ENCODE measurements at regions not wholly inside any gene's neighbourhood (a gene's known extent, or its start where the extent isn't known, plus 50 kb on each side); places are given as distances from the start of the nearest gene placed in this dataset.

- Histone ChIP-seq H3K9me3 (ENCODE audit: low read depth, low read length) (no peaks in the 10 kb centered on the region), H3K27ac (no peak overlapping the region), H3K4me3 (no peak overlapping the region), H3K9ac (ENCODE audit: insufficient read length) (no peak overlapping the region), H3K36me3 (ENCODE audit: insufficient read depth, low read length) (peaks cover 18% of the 10 kb centered on the region; the same call in 1 of the 2 replicates)
- TF ChIP-seq POLR2AphosphoS5 (IDR thresholded peaks at IDR 0.05; ENCODE audit: borderline replicate concordance, low read depth, low read length) (no peak), FOXP2 (optimal IDR thresholded peaks at IDR 0.05; ENCODE audit: control extremely low read depth, extremely low read length, insufficient read depth) (no peak), EZH2 (IDR thresholded peaks at IDR 0.05) (no peak)
- DNase-seq (ENCODE audit: low read depth, low spot score): no peak
These were observed 81.4 kb upstream of the GRK3 start for GRCh38 chr22:25482868-25483639.

DNA sequence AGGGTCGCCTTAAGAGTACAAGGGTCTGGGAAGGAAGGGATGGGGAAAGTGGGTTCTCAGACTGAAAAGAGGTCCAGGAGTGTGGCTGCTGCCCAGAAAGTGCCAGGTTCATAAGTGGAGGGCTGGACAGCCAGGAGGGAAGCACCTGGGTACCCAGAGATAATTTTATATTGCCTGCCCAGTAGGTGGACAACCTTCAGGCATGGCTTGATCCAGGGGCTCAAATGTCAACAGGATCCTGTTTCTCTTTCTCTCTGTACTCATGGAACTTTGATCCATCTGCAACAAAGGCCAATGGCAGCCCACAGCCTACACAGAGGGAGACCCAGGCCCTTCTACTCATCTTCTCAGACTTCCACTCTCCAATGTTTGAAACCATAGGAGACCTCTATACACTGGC is 80.5 kb upstream of the GRK3 start:
- Histone ChIP-seq H3K9me3 (ENCODE audit: low read depth, low read length) (no peaks in the 10 kb centered on the region), H3K9ac (ENCODE audit: insufficient read length) (no peak overlapping the region), H3K27ac (no peak overlapping the region), H3K4me3 (no peak overlapping the region), H3K36me3 (ENCODE audit: insufficient read depth, low read length) (peaks cover 18% of the 10 kb centered on the region; the same call in 1 of the 2 replicates)
- no peak for DNase-seq (ENCODE audit: low read depth, low spot score)
- TF ChIP-seq FOXP2 (optimal IDR thresholded peaks at IDR 0.05; ENCODE audit: control extremely low read depth, extremely low read length, insufficient read depth) (no peak), POLR2AphosphoS5 (IDR thresholded peaks at IDR 0.05; ENCODE audit: borderline replicate concordance, low read depth, low read length) (no peak), EZH2 (IDR thresholded peaks at IDR 0.05) (no peak)

GRCh38 chr22:25484521-25485315 is 79.8 kb upstream of the GRK3 start:
- Histone ChIP-seq H3K9ac (ENCODE audit: insufficient read length) (no peak overlapping the region), H3K27ac (no peak overlapping the region), H3K4me3 (no peak overlapping the region), H3K36me3 (ENCODE audit: insufficient read depth, low read length) (peaks cover 18% of the 10 kb centered on the region; the same call in 1 of the 2 replicates), H3K9me3 (ENCODE audit: low read depth, low read length) (no peaks in the 10 kb centered on the region)
- TF ChIP-seq EZH2 (IDR thresholded peaks at IDR 0.05) (no peak), POLR2AphosphoS5 (IDR thresholded peaks at IDR 0.05; ENCODE audit: borderline replicate concordance, low read depth, low read length) (no peak), FOXP2 (optimal IDR thresholded peaks at IDR 0.05; ENCODE audit: control extremely low read depth, extremely low read length, insufficient read depth) (no peak)
- no peak for DNase-seq (ENCODE audit: low read depth, low spot score)

- Histone ChIP-seq H3K4me3 (no peak overlapping the region), H3K9me3 (ENCODE audit: low read depth, low read length) (no peaks in the 10 kb centered on the region), H3K9ac (ENCODE audit: insufficient read length) (no peak overlapping the region), H3K36me3 (ENCODE audit: insufficient read depth, low read length) (peaks cover 24% of the 10 kb centered on the region), H3K27ac (no peak overlapping the region)
- TF ChIP-seq EZH2 (IDR thresholded peaks at IDR 0.05) (no peak), FOXP2 (optimal IDR thresholded peaks at IDR 0.05; ENCODE audit: control extremely low read depth, extremely low read length, insufficient read depth) (no peak)
- DNase-seq (ENCODE audit: low read depth, low spot score): no peak
These were observed 78.6 kb upstream of the GRK3 start for GRCh38 chr22:25485626-25486545.

- Histone ChIP-seq H3K9ac (ENCODE audit: insufficient read length) (no peak overlapping the region), H3K36me3 (ENCODE audit: insufficient read depth, low read length) (peaks cover 21% of the 10 kb centered on the region), H3K9me3 (ENCODE audit: low read depth, low read length) (no peaks in the 10 kb centered on the region), H3K27ac (no peak overlapping the region), H3K4me3 (no peak overlapping the region)
- TF ChIP-seq POLR2AphosphoS5 (IDR thresholded peaks at IDR 0.05; ENCODE audit: borderline replicate concordance, low read depth, low read length) (no peak), EZH2 (IDR thresholded peaks at IDR 0.05) (no peak), FOXP2 (optimal IDR thresholded peaks at IDR 0.05; ENCODE audit: control extremely low read depth, extremely low read length, insufficient read depth) (no peak)
- DNase-seq (ENCODE audit: low read depth, low spot score): no peak
These were observed 77.0 kb upstream of the GRK3 start for GRCh38 chr22:25487508-25487907.

DNA sequence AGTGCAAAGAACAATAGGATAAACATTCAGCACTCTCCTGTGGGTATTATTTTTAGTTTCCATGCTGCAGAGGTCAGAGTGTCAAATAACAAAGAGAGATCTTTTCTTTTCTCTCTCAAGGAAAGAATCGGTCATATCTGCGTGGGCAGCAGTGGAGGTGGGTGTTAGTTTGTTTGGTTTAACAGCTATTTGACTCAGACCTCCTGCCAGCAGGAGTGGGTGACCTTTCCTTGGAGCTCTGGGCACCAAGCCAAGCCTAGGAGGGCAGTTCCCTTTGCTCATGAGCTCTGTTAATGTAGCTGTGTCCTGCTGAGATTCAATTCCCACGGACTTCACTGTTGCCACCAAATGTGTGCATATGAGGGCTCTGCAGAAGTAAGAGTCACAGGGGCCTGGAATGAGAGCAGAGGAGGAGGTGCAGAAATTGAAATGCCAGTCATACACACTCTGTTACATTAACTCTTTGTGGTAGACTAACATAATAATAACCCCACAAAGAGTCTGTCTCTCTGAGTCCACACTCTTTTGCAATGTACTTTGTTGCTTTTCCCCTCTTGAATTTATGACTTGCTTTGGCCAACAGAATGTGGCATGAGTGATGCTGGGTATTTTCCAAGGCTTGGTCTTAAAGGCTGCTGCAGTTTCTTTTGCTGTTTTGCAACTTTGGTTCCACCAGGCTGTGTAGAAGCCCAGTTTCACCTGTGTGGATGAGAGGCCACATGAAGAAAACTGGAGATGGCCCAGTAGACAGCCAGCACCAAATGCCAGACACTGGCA is 76.0 kb upstream of the GRK3 start:
- no peak for DNase-seq (ENCODE audit: low read depth, low spot score)
- Histone ChIP-seq H3K9me3 (ENCODE audit: low read depth, low read length) (no peaks in the 10 kb centered on the region), H3K4me3 (no peak overlapping the region), H3K27ac (no peak overlapping the region), H3K36me3 (ENCODE audit: insufficient read depth, low read length) (peaks cover 21% of the 10 kb centered on the region), H3K9ac (ENCODE audit: insufficient read length) (no peak overlapping the region)
- TF ChIP-seq POLR2AphosphoS5 (IDR thresholded peaks at IDR 0.05; ENCODE audit: borderline replicate concordance, low read depth, low read length) (no peak), EZH2 (IDR thresholded peaks at IDR 0.05) (no peak), FOXP2 (optimal IDR thresholded peaks at IDR 0.05; ENCODE audit: control extremely low read depth, extremely low read length, insufficient read depth) (no peak)

DNA sequence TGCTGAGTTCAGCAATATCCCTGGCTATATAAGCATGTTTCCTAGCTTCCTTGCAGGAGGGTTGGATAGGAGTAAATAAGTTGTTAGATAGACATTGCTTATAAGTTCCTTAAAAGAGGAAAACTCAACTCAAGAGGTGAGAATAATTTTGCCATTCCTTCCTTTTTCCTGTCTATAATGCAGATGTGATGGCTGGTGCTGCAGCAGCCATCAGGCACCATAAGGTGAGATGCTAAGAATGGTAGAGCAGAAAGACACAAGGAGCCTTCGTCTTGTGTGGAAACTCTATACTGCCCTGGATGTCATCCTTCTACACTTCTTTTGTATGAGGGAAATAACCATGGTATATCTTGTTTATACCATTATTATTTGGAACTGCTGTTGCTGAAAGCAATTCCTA is 74.5 kb upstream of the GRK3 start:
- Histone ChIP-seq H3K27ac (no peak overlapping the region), H3K9ac (ENCODE audit: insufficient read length) (no peak overlapping the region), H3K36me3 (ENCODE audit: insufficient read depth, low read length) (peaks cover 13% of the 10 kb centered on the region), H3K9me3 (ENCODE audit: low read depth, low read length) (no peaks in the 10 kb centered on the region), H3K4me3 (no peak overlapping the region)
- TF ChIP-seq POLR2AphosphoS5 (IDR thresholded peaks at IDR 0.05; ENCODE audit: borderline replicate concordance, low read depth, low read length): no peak
- no peak for DNase-seq (ENCODE audit: low read depth, low spot score)
